DMS153 treated with DMSO at 0.1 percent for 48 hours (cell line): ENCODE measurements at regions not wholly inside any gene's neighbourhood (a gene's known extent, or its start where the extent isn't known, plus 50 kb on each side); places are given as distances from the start of the nearest gene placed in this dataset.
"Not testable (repeated sequence)": the region's sequence is repeated elsewhere in the genome, so short reads cannot be mapped to it uniquely, and the experiment has no call there.

Experiments used
- DNase-seq: peaks from one replicate; lab custom pipeline; 2025; ENCODE audit not compliant: unreplicated experiment; lab: John Stamatoyannopoulos, UW

DNA sequence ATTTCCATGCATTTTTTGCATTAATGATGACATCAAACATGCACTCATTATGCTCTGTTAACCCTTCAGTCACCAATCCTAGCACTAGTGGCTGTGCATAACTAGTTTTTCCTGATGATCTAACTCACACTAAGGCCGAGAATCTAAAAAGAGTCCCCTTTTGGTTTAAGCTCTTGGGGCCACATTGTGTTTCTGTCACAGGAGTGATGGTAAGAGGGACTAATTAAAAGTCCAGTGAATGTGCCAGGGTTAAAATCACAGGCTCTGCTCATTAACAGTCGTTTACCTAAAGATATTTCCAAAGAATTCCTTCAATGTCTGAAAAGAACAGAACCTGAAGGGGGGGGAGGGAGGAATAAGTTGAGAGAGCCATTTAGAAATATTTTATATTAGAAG is 359.0 kb upstream of the ANKRD30A start:
- no peak for DNase-seq

DNA sequence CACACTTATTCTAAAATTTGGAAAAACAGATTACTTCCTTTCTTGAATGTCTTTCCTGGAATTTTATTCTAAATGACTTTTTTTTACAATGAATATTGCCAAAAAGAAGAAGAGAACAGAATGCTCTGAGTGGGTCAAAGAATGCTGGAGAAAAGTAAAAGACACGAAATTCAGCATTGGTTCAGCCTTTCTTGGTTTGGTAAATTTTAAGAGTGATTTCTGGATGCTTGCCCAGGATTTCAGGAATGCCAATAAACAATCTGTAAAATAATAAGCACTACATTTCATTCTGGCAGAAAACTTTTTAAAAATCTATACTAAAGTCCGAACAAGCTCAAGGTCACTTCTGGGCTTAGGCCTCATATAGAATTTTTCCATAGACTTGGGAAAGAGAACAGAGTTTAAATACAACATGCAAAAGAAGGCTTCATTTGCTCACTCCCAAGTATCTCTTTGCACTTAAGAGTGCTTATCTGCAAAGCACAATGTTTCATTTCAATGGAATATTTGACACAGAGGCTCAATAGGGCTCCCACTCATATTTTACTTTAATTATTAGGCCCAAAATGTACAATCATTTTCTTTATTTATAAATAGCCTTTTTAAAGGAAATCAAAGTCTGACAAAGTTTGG is 359.5 kb upstream of the ANKRD30A start:
- no peak for DNase-seq

DNA sequence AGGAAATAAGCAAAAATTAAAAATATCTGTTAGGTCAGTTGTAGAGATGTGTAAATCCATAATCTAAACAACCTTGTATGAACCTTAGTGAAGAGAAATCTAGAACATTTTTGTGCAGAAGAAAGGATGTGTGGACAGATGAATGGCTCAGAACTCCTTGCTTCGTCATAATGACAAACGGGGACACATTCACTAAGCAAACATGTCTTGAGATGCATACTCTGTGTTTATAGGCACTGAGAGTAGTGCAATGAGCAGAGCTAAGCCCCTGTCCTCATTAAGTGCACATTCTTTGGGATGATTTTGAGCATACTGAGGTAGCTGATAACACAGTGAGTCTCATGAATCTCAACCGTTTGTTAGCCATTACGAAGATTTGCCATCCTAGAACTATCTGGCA is 360.6 kb upstream of the ANKRD30A start:
- no peak for DNase-seq

GRCh38 chr10:36761121-36761520 is 364.3 kb upstream of the ANKRD30A start:
- DNase-seq = no peak

GRCh38 chr10:36759141-36759805 is 366.1 kb upstream of the ANKRD30A start:
- DNase-seq = no peak

DNA sequence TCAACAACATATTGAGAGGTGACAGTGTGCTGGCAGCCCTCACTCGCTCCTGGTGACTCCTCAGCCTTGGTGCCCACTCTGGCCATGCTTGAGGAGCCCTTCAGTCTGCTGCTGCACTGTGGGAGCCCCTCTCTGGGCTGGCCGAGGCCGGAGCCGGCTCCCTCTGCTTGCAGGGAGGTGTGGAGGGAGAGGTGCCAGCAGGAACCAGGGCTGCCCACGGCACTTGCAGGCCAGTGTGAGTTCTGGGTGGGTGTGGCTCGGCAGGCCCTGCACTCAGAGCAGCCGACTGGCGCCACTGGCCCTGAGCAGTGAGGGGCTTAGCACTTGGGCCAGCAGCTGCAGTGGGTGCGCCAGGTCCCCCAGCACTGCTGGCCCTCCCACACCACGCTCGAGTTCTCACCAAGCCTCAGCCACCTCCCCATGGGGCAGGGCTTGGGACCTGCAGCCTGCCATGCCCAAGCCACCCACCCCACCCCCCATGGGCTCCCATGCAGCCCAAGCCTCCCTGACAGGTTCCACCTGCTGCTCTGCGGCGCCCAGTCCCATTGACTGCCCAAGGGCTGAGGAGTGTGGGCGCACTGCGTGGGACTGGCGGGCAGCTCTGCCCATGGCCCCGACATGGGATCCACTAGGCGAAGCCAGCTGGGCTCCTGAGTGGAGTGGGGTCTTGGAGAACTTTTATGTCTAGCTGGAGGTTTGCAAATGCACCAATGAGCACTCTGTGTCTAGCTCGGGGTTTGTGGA is 377.1 kb upstream of the ANKRD30A start:
- DNase-seq = no peak

- DNase-seq = no peak
Observed at GRCh38 chr10:36739884-36740445, 385.4 kb upstream of the ANKRD30A start.

- no peak for DNase-seq
Observed at GRCh38 chr10:36738738-36739431, 386.5 kb upstream of the ANKRD30A start.

DNA sequence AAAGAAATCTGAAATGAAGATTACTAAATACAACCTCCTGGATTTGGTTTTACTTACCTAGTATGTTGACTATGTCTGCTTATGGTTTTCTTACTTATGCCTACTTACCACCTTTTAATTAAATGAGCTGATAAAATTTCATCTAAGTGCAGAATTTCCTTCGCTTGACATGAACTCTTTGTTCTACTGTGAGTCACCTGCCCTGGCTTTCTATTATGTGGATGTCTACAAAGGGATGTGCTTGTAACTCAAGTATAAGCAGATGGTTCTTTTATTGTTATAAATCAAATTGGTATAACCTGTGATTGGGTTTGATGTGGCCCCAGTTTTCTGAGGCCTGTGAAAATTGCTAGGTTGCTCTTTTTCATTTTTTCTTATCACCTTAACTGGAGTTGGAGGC is 389.1 kb upstream of the ANKRD30A start:
- DNase-seq = no peak

DNA sequence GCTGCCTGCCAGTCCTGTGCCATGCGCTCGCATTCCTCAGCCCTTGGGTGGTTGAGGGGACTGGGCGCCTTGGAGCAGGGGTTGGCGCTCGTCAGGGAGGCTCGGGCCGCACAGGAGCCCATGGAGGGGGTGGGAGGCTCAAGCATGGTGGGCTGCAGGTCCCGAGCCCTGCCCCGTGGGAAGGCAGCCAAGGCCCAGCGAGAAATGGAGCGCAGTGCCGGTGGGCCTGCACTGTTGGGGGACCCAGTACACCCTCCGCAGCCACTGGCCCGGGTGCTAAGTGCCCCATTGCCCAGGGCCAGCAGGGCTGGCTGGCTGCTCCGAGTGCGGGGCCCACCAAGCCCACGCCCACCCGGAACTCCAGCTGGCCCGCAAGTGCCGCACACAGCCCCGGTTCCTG is 390.8 kb upstream of the ANKRD30A start:
- not testable (repeated sequence) for DNase-seq

DNA sequence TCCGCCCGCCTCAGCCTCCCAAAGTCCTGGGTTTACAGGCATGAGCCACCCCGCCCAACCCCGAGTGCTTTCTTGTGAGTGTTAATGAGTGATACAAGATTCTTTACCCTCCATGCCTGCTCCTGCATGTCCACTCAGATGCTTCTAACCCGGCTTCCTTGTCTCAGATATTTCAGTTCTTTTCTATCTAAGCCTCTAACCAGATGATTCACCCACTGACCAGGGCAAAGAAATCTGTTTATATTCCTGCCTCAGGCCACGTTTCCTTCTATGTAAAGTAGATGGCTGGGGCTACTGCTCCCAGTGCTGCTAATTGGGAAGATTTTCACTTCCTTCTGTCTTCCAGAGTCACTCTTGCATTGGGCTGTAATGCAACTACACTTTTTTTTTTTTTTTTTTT is 395.1 kb upstream of the ANKRD30A start:
- no peak for DNase-seq

DNA sequence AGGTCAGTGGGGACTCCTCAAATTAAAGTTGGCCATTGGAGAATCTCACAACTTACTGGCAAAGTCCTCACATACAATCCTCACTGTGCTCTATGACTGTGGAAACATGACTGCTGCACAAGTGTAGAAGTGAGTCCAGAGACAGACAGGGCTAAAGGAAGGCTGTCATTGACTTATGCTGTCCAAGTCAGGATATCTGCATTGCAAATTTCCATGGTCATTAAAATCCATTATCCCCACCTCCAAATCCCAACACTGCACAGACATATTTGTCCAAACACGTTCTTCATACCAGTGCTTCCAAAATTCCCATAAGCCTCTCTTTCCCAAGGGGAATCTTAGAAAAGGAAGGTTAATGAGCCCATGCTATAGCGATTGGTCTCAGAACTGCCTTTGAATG is 396.8 kb upstream of the ANKRD30A start:
- no peak for DNase-seq

- DNase-seq = peak; percentile 9
Observed at GRCh38 chr10:36725581-36726520, 399.5 kb upstream of the ANKRD30A start.

DNA sequence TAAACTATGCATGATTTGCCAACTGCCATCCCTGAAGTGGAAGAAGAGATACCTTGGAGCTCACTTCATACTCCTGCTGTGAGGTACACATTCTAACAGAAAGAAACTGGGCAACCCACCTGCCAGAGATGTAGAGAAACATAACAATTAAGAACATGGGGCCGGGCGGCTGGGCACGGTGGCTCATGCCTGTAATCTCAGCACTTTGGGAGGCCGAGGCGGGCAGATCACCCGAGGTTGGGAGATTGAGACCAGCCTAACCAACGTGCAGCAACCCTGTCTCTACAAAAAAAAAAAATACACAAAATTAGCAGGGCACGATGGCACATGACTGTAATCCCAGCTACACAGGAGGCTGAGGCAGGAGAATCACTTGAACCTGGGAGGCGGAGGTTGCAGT is 402.6 kb upstream of the ANKRD30A start:
- no peak for DNase-seq

- DNase-seq = no peak
Observed at GRCh38 chr10:36721871-36722270, 403.5 kb upstream of the ANKRD30A start.

GRCh38 chr10:36720895-36721294 is 404.5 kb upstream of the ANKRD30A start:
- no peak for DNase-seq

DNA sequence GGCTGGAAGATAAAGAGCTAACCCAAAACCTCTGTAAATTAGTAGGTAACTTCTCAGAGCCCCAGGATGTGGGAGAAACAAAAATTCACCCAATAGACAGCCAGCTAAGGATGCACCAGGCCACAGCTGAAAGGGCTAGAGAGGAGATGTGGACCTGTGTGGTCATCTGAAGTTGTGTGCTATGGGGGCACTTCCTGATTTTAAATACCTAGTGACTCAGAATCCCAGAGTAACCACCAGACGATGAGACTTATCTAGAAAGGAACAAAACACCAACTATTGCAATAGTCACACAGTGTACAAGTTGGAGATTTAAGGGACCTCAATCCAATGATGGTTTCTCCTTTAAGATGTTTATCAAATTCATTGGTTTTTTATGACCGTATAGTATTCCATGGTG is 408.3 kb upstream of the ANKRD30A start:
- no peak for DNase-seq

GRCh38 chr10:36716291-36716690 is 409.1 kb upstream of the ANKRD30A start:
- DNase-seq = no peak

GRCh38 chr10:36712695-36713094 is 412.7 kb upstream of the ANKRD30A start:
- no peak for DNase-seq

GRCh38 chr10:36711361-36711760 is 414.0 kb upstream of the ANKRD30A start:
- DNase-seq = no peak
